ENCODE measurements at regions not wholly inside any gene's neighbourhood (a gene's known extent, or its start where the extent isn't known, plus 50 kb on each side); places are given as distances from the start of the nearest gene placed in this dataset.

- no peak overlapping the region for H3K27ac ChIP-seq
- TF ChIP-seq POLR2A (IDR thresholded peaks at IDR 0.05) (no peak), CTCF (IDR thresholded peaks at IDR 0.05 in 4 of 5, conservative IDR thresholded peaks at IDR 0.05 in 1 of 5) (no peak)
- intact Hi-C loops (cut with DNase I; ENCODE audit: low total_unique reads) (no loop called here), in situ Hi-C loops (cut with MboI; ENCODE audit: low sequenced_read_pairs in 4 of 4) (no loop called here)
- ATAC-seq, result peak; percentile 30 to 62
- H3K27me3 ChIP-seq, result peaks cover 0 to 10% (median 4%) of the 10 kb centered on the region in 3 donors
- no peaks in the 10 kb centered on the region for H3K36me3 ChIP-seq
- peak; percentile 22 to 57 for DNase-seq
- no peak overlapping the region for H3K4me3 ChIP-seq
- H3K4me1 ChIP-seq, result peaks cover 0 to 3% of the 10 kb centered on the region in 2 donors
- no peaks in the 10 kb centered on the region for H3K9me3 ChIP-seq
These were observed 96.7 kb downstream of the ASB1 start for GRCh38 chr2:238523158-238524110.

GRCh38 chr2:238524426-238524983, 97.8 kb downstream of the ASB1 start:
- in situ Hi-C loops (cut with MboI; ENCODE audit: low sequenced_read_pairs in 4 of 4), result no loop called here
- H3K4me3 ChIP-seq, result no peak overlapping the region

GRCh38 chr2:238525990-238526389, 99.3 kb downstream of the ASB1 start:
- Histone ChIP-seq H3K27me3 (peaks cover 0 to 10% (median 4%) of the 10 kb centered on the region in 3 donors), H3K9me3 (no peaks in the 10 kb centered on the region), H3K4me3 (no peak overlapping the region), H3K4me1 (peaks cover 0 to 3% of the 10 kb centered on the region in 2 donors), H3K36me3 (no peaks in the 10 kb centered on the region), H3K27ac (no peak overlapping the region)
- in situ Hi-C loops (cut with MboI; ENCODE audit: low sequenced_read_pairs in 4 of 4), result no loop called here
- TF ChIP-seq CTCF (IDR thresholded peaks at IDR 0.05 in 4 of 5, conservative IDR thresholded peaks at IDR 0.05 in 1 of 5) (no peak), POLR2A (IDR thresholded peaks at IDR 0.05) (no peak)
- DNase-seq (no peak), ATAC-seq (no peak)
- intact Hi-C loops (cut with DNase I; ENCODE audit: low total_unique reads), result no loop called here

More at GRCh38 chr2:238524426-238524983, 97.8 kb downstream of the ASB1 start:
- no peak for DNase-seq
- H3K4me1 ChIP-seq, result peaks cover 0 to 3% of the 10 kb centered on the region in 2 donors
- ATAC-seq, result no peak
- H3K27ac ChIP-seq, result no peak overlapping the region
- intact Hi-C loops (cut with DNase I; ENCODE audit: low total_unique reads), result no loop called here
- TF ChIP-seq POLR2A (IDR thresholded peaks at IDR 0.05) (no peak), CTCF (IDR thresholded peaks at IDR 0.05 in 4 of 5, conservative IDR thresholded peaks at IDR 0.05 in 1 of 5) (no peak)
- H3K27me3 ChIP-seq, result peaks cover 0 to 10% (median 4%) of the 10 kb centered on the region in 3 donors
- H3K9me3 ChIP-seq, result no peaks in the 10 kb centered on the region
- H3K36me3 ChIP-seq, result no peaks in the 10 kb centered on the region

GRCh38 chr2:238527565-238527964, 100.8 kb downstream of the ASB1 start:
- ATAC-seq, result no peak
- Histone ChIP-seq H3K4me3 (no peak overlapping the region), H3K27ac (no peak overlapping the region), H3K4me1 (peaks cover 0 to 3% of the 10 kb centered on the region in 2 donors), H3K36me3 (no peaks in the 10 kb centered on the region), H3K9me3 (no peaks in the 10 kb centered on the region), H3K27me3 (peaks cover 0 to 10% (median 4%) of the 10 kb centered on the region in 3 donors)
- in situ Hi-C loops (cut with MboI; ENCODE audit: low sequenced_read_pairs in 4 of 4), result no loop called here
- DNase-seq, result no peak
- TF ChIP-seq POLR2A (IDR thresholded peaks at IDR 0.05), result no peak
- intact Hi-C loops (cut with DNase I; ENCODE audit: low total_unique reads), result no loop called here
